HL-60 (cell line): ENCODE measurements at regions not wholly inside any gene's neighbourhood (a gene's known extent, or its start where the extent isn't known, plus 50 kb on each side); places are given as distances from the start of the nearest gene placed in this dataset.

Source experiments
- CTCF ChIP-seq: IDR thresholded peaks from one replicate; pipeline ENCODE4 v1.5.1; 2011; ENCODE audit warnings: low read length, control low read depth, inconsistent platforms; ENCODE audit not compliant: insufficient read depth
- GABPA ChIP-seq: IDR thresholded peaks from 2 replicates; pipeline ENCODE4 v1.6.1; 2012; ENCODE audit warnings: low read depth
- POLR2AphosphoS5 ChIP-seq: IDR thresholded peaks from 2 replicates; pipeline ENCODE4 v1.6.1; 2012; ENCODE audit warnings: low read depth

GRCh38 chr10:7042000-7042399 is 368.8 kb downstream of the SFMBT2 start:
- TF ChIP-seq CTCF, result no peak
- TF ChIP-seq POLR2AphosphoS5, result no peak
- TF ChIP-seq GABPA, result no peak
